Fibroblast of lung (primary cell): ENCODE measurements at regions not wholly inside any gene's neighbourhood (a gene's known extent, or its start where the extent isn't known, plus 50 kb on each side); places are given as distances from the start of the nearest gene placed in this dataset.

Source experiments
- CTCF ChIP-seq, 2 donors: IDR thresholded peaks in 1 of 2; conservative IDR thresholded peaks in 1 of 2; 1 replicate in 1 of 2; 2 replicates in 1 of 2; pipeline ENCODE4 v1.5.1; 2011 to 2012; ENCODE audit warnings: low read length in 2 of 2, control low read depth in 1 of 2, inconsistent platforms in 1 of 2, low read depth in 1 of 2, mild to moderate bottlenecking in 1 of 2
- EZH2 ChIP-seq: IDR thresholded peaks from 2 replicates; pipeline ENCODE4 v1.5.1; 2012; ENCODE audit warnings: low read length, control low read depth, mild to moderate bottlenecking; ENCODE audit errors: missing control alignments

GRCh38 chr11:29629286-29629685, 387.5 kb downstream of the KCNA4 start:
- TF ChIP-seq CTCF (conservative IDR thresholded peaks at IDR 0.05 in 1 of 2, IDR thresholded peaks at IDR 0.05 in 1 of 2; ENCODE audit: low read depth in 1 of 2, low read length in 2 of 2) (no peak), EZH2 (no peak)
